ENCODE measurements at regions not wholly inside any gene's neighbourhood (a gene's known extent, or its start where the extent isn't known, plus 50 kb on each side); places are given as distances from the start of the nearest gene placed in this dataset.

DNA sequence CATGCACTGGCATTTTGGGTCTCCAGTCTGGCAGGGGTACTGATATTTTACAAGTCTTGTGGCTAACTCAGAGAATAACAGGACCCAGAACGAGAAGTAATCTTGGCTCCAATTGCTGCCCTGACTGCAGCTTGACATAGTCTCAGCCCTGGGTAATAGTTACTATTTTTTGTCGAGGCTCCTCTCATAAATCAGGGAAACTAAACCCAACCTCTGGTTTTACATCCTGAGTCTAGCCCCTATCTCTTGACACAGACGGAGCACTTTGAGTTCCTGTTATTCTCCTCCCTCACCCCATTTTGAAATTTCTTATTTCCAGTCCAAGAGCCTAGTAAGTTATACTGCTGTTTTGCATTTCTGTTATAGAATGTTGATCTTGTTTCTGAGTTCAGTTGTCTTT is 276.1 kb upstream of the GOLIM4 start:
- H3K9me3 Mint-ChIP-seq, result no peaks in the 10 kb centered on the region
- H3K36me3 Mint-ChIP-seq (ENCODE audit: low read depth), result no peaks in the 10 kb centered on the region
- no peak overlapping the region for H3K27ac Mint-ChIP-seq
- no peak for DNase-seq
- no peaks in the 10 kb centered on the region for H3K4me1 Mint-ChIP-seq (ENCODE audit: low read depth)
- H3K27me3 Mint-ChIP-seq (ENCODE audit: low read depth), result no peaks in the 10 kb centered on the region
- CTCF ChIA-PET, result no interaction called here
- intact Hi-C loops (cut with micrococcal nuclease), result no loop called here
- H3K4me3 Mint-ChIP-seq, result no peak overlapping the region

DNA sequence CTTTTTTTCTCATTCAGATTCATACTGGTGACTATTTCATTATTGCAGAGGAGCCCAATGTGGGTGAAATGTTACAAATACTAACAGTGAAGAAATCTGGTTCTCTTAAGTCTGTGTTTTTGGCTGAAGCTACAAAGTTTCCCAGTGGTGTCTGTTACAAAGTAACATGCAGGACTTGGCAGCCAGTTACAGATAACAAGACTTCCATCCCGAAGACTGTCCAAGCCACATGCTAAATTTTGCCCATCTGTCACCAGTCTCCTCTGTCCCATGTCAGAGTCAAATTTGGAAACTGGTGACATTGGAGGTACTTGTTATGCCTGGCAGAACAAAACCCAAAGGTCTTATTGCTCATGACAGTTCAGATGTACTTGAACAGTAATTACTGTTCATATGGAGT is 269.2 kb upstream of the GOLIM4 start:
- no peaks in the 10 kb centered on the region for H3K4me1 Mint-ChIP-seq (ENCODE audit: low read depth)
- intact Hi-C loops (cut with micrococcal nuclease), result no loop called here
- H3K36me3 Mint-ChIP-seq (ENCODE audit: low read depth), result no peaks in the 10 kb centered on the region
- peaks cover 1% of the 10 kb centered on the region for H3K9me3 Mint-ChIP-seq
- CTCF ChIA-PET, result interaction anchor here (0.5 kb wide), 1 partner anchor 239 kb away, joined by 4 read pairs; no protein-coding TSS in a partner anchor
- no peaks in the 10 kb centered on the region for H3K27me3 Mint-ChIP-seq (ENCODE audit: low read depth)
- no peak overlapping the region for H3K4me3 Mint-ChIP-seq
- no peak for DNase-seq
- H3K27ac Mint-ChIP-seq, result no peak overlapping the region

DNA sequence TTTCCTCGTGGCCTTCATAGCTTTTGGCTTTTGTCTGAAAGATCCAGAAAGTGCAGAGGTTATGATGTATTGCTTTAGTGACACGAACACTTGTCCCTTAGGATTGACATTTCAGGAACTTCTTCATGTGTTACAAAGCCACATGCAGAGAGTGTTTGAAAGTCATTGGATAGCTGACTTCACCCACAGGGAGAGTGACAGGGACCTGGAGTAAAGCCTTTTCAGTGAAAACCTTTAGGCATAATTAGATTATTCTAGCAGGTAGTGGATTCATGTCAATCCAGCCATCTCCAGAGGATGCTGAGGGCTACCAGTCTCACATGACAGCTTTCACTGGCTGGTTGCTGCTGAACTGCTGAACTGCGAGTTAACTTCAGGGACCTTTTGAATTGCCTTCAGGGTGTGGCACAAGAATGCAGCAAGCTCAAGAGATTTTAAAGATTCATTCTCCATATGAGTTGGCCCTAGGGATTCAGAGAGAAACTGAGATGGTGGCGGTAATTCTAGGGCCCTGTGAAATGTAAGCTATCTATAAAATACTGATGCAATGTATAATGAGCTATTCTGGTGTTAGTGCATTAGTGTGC is 267.0 kb upstream of the GOLIM4 start:
- CTCF ChIA-PET, result no interaction called here
- no peaks in the 10 kb centered on the region for H3K36me3 Mint-ChIP-seq (ENCODE audit: low read depth)

DNA sequence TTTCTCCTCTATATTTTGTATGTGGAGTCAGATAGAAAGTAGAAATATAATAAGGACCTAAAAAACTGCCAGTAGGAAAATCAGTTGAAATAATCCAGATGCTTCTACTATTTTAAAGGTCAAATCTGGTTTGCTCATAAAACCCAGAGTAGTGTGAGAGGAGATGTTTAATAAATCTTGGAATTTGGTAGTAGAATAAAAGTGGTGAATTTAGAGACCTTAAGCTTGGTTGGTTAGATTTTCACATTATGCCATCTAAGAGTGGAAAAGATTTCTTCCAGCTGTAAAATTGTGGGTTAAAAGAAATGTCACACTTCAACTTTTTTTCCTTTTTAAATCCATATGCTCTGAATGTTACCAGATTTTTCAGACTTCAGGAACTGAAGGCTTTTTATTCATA is 266.4 kb upstream of the GOLIM4 start:
- Mint-ChIP-seq H3K27me3 (ENCODE audit: low read depth) (no peaks in the 10 kb centered on the region), H3K27ac (no peak overlapping the region), H3K9me3 (peaks cover 1% of the 10 kb centered on the region), H3K4me1 (ENCODE audit: low read depth) (no peaks in the 10 kb centered on the region), H3K4me3 (no peak overlapping the region), H3K36me3 (ENCODE audit: low read depth) (no peaks in the 10 kb centered on the region)
- intact Hi-C loops (cut with micrococcal nuclease), result no loop called here
- no peak for DNase-seq
- CTCF ChIA-PET, result no interaction called here

More for the DNA sequence above, 267.0 kb upstream of the GOLIM4 start:
- intact Hi-C loops (cut with micrococcal nuclease), result no loop called here
- no peak for DNase-seq
- no peak overlapping the region for H3K4me3 Mint-ChIP-seq
- H3K27me3 Mint-ChIP-seq (ENCODE audit: low read depth), result no peaks in the 10 kb centered on the region
- no peaks in the 10 kb centered on the region for H3K4me1 Mint-ChIP-seq (ENCODE audit: low read depth)
- H3K27ac Mint-ChIP-seq, result no peak overlapping the region
- peaks cover 1% of the 10 kb centered on the region for H3K9me3 Mint-ChIP-seq

DNA sequence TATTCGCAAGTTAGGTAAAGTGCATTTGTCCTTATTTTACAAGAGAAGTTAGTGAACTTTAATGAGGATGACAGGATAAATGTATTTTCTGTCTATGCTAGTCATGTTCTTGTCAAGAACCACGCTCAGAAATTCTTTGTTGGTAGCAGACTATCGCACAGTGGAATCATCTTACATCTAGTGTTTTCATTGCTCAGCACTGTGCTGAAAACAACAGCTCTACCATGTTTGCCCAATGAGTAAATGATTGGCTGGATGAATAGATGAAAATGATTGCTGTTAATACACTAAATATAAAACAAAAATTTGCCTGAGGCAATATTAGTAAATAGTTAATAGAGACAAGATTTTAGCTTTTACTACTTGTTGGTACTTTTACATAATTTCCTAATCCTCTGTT is 265.3 kb upstream of the GOLIM4 start:
- CTCF ChIA-PET, result no interaction called here
- H3K4me3 Mint-ChIP-seq, result no peak overlapping the region
- H3K36me3 Mint-ChIP-seq (ENCODE audit: low read depth), result no peaks in the 10 kb centered on the region
- no peak overlapping the region for H3K27ac Mint-ChIP-seq
- no peaks in the 10 kb centered on the region for H3K9me3 Mint-ChIP-seq
- H3K4me1 Mint-ChIP-seq (ENCODE audit: low read depth), result no peaks in the 10 kb centered on the region
- no peaks in the 10 kb centered on the region for H3K27me3 Mint-ChIP-seq (ENCODE audit: low read depth)
- no peak for DNase-seq
- intact Hi-C loops (cut with micrococcal nuclease), result no loop called here

DNA sequence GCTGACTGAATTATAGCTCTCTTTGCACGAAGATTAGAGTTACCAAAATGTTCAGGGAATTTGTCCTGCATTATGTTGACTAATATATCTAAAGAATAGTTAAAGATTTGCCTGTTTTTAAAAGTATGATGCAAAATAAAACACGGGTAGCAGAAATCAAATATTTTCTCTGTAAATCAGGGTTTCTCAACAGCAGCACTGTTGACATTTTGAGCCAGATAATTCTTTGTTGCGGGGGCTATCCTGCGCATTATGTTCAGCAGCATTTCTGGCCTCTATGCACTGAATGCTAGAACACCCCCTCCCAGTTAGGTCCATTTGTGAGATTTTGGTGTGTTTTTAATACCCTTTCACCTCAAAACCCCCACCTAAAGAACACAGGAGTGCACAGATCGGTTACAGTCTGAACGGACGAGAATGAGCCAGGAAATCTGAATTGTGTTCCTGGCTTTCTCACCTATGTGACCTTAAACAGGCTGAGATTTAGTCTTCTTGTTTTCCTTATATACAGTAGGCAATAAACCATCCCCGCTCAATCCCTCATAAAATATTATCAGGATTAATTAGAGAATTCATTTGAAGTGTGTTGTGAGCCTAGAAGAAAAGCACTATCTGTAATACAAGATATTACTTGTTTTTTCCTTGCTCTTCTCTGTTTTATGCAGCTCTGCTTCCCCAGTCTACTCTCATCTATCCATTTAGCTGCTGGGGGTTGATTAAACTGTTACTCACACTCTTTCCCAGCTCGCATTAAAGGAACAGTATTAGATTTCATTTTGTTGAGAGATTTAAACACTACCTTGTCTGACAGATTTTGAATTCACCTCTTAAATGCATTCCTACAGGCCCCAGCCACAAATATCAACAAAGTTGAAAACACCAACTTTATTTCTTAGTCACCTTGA is 247.5 kb upstream of the GOLIM4 start:
- Mint-ChIP-seq H3K27ac (no peak overlapping the region), H3K4me1 (ENCODE audit: low read depth) (no peaks in the 10 kb centered on the region), H3K4me3 (no peak overlapping the region), H3K36me3 (ENCODE audit: low read depth) (no peaks in the 10 kb centered on the region), H3K27me3 (ENCODE audit: low read depth) (no peaks in the 10 kb centered on the region), H3K9me3 (peaks cover 5% of the 10 kb centered on the region)
- intact Hi-C loops (cut with micrococcal nuclease), result no loop called here
- no peak for DNase-seq
- CTCF ChIA-PET, result no interaction called here

DNA sequence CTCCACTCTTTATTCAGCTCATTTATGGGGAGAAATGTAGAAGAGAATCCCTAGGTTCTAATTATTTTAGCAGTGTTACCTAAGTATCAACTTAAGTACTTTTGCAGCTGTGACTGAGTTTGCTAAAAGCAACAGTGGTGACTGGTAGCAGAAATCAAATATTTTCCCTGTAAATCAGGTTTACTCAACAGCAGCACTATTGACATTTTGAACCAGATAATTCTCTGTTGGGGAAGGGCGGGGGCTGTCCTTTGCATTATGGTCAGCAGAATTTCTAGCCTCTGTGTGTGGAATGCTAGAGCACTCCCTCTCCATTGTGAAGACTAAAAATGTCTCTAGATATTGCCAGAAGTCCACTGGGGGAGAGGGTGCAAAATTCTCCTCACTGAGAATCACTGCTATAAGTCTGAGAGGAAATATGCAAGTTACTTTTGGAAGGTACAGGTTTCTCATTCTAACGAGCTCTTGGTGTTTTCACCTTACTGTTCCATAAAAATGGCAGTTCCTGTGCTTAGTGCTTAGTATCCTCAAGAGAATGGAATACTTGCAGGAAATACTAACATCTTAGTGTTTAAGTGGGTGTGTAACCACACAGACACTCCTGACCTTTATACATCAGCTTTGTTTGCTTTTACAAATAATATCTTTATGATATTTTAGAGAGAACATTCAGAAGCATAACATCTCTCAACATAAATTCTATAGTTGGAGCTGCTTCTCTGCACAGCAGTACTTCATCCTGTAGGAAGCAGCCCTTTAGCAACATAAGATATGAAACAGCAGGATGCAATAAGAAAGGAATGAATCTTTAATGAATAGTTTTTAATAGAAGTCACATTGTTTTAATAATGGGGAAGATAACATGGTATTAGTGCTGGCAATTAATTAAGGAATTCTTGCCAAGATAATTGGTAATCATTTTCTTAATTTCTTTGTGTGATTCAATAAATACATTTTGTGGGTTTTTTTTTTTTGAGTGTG is 246.5 kb upstream of the GOLIM4 start:
- H3K4me3 Mint-ChIP-seq, result no peak overlapping the region
- H3K9me3 Mint-ChIP-seq, result peaks cover 5% of the 10 kb centered on the region
- CTCF ChIA-PET, result no interaction called here
- no peak for DNase-seq
- no peak overlapping the region for H3K27ac Mint-ChIP-seq
- no peaks in the 10 kb centered on the region for H3K27me3 Mint-ChIP-seq (ENCODE audit: low read depth)
- intact Hi-C loops (cut with micrococcal nuclease), result no loop called here
- H3K4me1 Mint-ChIP-seq (ENCODE audit: low read depth), result no peaks in the 10 kb centered on the region
- no peaks in the 10 kb centered on the region for H3K36me3 Mint-ChIP-seq (ENCODE audit: low read depth)

DNA sequence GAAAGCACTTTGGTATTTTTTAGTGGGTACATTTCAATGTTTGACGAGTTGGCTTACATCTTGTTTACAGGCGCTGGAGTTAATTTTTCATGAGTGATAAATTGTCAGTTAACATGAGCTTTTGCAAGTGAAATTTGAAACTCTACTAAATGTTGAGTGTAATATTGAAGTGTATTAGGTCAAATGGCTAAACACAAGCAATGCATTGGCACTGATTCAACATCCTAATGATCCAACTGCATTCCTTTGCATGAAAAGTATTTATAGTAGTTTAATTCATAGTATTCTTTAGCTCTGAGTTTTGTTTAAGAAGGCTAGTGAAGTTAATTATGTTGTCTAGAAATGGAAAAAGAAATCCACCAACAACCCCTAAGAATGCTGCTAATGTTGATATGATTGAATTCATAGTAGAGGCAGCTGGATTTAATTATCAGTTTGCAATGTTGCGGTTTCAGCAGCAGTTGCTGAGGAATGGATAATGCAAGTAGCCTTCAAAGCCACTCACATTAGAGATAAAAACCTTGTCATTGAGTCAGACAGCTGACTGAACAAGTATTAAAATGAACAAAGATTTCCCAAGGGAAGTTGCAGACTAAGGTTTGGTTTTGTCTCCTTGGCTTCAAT is 245.6 kb upstream of the GOLIM4 start:
- H3K4me1 Mint-ChIP-seq (ENCODE audit: low read depth), result no peaks in the 10 kb centered on the region
- no peak overlapping the region for H3K4me3 Mint-ChIP-seq
- peaks cover 3% of the 10 kb centered on the region for H3K9me3 Mint-ChIP-seq
- H3K27me3 Mint-ChIP-seq (ENCODE audit: low read depth), result no peaks in the 10 kb centered on the region
- CTCF ChIA-PET, result no interaction called here
- intact Hi-C loops (cut with micrococcal nuclease), result no loop called here
- H3K36me3 Mint-ChIP-seq (ENCODE audit: low read depth), result no peaks in the 10 kb centered on the region
- no peak for DNase-seq
- no peak overlapping the region for H3K27ac Mint-ChIP-seq

DNA sequence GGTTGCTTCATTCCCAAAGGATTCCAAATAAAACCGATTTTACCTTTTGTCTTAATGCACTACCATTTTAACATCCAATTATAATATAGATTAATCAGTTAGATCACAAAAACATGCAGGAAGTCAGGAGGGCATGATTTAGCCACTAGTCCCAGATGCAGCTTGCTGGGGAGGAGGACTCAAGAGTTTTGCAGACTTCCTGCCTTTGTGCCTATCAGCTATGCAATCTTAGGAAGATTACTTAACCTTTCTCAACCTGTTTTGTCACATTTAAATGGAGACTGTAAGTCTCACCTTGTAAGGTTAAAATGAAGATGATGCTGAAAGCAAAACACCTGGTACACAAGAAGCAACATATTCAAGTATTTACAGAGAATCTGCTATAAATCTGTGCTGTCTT is 242.4 kb upstream of the GOLIM4 start:
- Mint-ChIP-seq H3K4me1 (ENCODE audit: low read depth) (no peaks in the 10 kb centered on the region), H3K4me3 (no peak overlapping the region), H3K27me3 (ENCODE audit: low read depth) (no peaks in the 10 kb centered on the region), H3K36me3 (ENCODE audit: low read depth) (no peaks in the 10 kb centered on the region), H3K27ac (no peak overlapping the region), H3K9me3 (peaks cover 2% of the 10 kb centered on the region)
- no peak for DNase-seq
- intact Hi-C loops (cut with micrococcal nuclease), result no loop called here
- CTCF ChIA-PET, result no interaction called here

DNA sequence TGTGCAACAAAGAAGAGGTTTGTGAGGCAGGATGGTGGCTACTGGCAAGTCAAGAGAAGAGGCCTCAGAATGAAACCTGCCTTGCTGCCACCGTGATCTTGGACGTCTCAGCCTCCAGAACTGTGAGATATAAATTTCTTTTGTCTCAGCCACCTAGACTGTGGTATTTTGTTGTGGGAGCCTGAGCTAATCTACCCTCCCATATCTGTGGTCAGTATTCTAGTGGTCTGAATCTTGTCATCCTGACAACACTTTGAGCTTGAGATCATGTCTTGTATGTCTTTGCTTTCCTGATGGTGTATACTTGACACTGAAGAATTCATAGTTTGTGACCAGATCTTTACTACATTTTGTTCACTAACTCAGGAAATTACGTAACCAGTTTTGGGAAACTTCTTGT is 240.6 kb upstream of the GOLIM4 start:
- CTCF ChIA-PET, result no interaction called here
- Mint-ChIP-seq H3K4me1 (ENCODE audit: low read depth) (no peaks in the 10 kb centered on the region), H3K4me3 (no peak overlapping the region), H3K27ac (no peak overlapping the region), H3K36me3 (ENCODE audit: low read depth) (no peaks in the 10 kb centered on the region), H3K27me3 (ENCODE audit: low read depth) (no peaks in the 10 kb centered on the region), H3K9me3 (peaks cover 7% of the 10 kb centered on the region)
- no peak for DNase-seq
- intact Hi-C loops (cut with micrococcal nuclease), result no loop called here

DNA sequence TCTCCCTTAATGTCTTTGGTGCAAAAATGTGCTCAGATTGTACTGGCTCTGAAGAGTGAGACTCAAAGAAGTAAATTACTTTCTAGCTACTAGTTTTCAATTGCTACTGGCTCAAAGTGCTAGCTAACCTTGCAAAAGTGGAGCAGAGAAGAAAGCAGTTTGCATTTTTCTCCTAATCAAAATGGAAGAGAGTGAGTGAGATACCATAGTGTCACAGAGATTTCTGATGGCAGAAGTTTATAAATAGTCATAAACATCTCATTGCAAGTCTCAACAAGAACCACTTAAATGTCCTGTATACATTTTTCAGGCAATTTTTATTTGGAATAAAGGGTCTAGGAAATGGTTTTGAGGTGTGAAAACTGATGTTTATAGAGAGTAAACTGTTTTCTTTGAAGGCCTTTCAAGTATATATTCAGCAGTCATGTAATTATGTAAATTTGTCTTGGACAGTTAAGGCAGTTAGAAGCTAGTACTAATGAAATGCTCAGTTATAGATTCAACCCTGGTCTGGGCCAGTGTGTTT is 237.7 kb upstream of the GOLIM4 start:
- Mint-ChIP-seq H3K27ac (no peak overlapping the region), H3K4me1 (ENCODE audit: low read depth) (no peaks in the 10 kb centered on the region), H3K9me3 (peaks cover 5% of the 10 kb centered on the region), H3K27me3 (ENCODE audit: low read depth) (no peaks in the 10 kb centered on the region), H3K36me3 (ENCODE audit: low read depth) (no peaks in the 10 kb centered on the region), H3K4me3 (no peak overlapping the region)
- DNase-seq, result no peak
- CTCF ChIA-PET, result no interaction called here
- intact Hi-C loops (cut with micrococcal nuclease), result no loop called here

DNA sequence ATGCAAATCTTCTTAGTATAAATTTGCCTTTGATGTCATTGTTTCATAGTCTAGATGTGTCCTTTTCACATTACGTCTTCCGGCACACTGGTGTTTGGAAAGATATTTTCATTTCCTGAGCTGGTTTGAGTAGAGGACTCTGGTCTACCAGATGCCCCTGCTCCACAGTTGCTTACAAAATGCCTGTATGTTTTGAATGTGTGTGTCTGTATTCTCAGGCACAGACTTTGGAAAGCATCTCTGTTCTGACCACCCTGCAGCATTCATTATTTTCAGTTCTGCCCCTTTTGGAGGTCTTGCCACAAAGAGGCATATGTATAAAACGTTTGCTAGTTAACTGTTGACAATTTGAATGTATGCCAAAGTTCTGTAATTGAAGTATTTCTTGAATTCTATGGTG is 236.0 kb upstream of the GOLIM4 start:
- no peak overlapping the region for H3K27ac Mint-ChIP-seq
- no peak overlapping the region for H3K4me3 Mint-ChIP-seq
- H3K27me3 Mint-ChIP-seq (ENCODE audit: low read depth), result no peaks in the 10 kb centered on the region
- H3K9me3 Mint-ChIP-seq, result peaks cover 5% of the 10 kb centered on the region
- no peak for DNase-seq
- no peaks in the 10 kb centered on the region for H3K36me3 Mint-ChIP-seq (ENCODE audit: low read depth)
- no peaks in the 10 kb centered on the region for H3K4me1 Mint-ChIP-seq (ENCODE audit: low read depth)
- intact Hi-C loops (cut with micrococcal nuclease), result no loop called here
- CTCF ChIA-PET, result no interaction called here

All from activated naive CD4-positive, alpha-beta T cell treated with anti-CD3 and anti-CD28 coated beads for 36 hours (primary cell).